HEK293 (cell line): ENCODE measurements at regions not wholly inside any gene's neighbourhood (a gene's known extent, or its start where the extent isn't known, plus 50 kb on each side); places are given as distances from the start of the nearest gene placed in this dataset.

Experiments used
- CTCF ChIA-PET: fragments of 350-600 bp; formaldehyde crosslinking; extraction: SDS; loops from one replicate; lab custom pipeline; 2021; ENCODE audit warnings: antibody characterized with exemption; lab: Yijun Ruan, JAX
- POLR2A ChIA-PET: fragments of 300-600 bp; formaldehyde crosslinking; extraction: SDS; loops from one replicate; lab custom pipeline; 2020; ENCODE audit warnings: antibody characterized with exemption, inconsistent platforms; lab: Yijun Ruan, JAX
- H3K27ac ChIP-seq: fragments of 200-500 bp; sonication (Bioruptor generic); 2 replicates; pipeline ENCODE4 v1.5.1; 2014; ENCODE audit warnings: low read depth, low read length, control low read depth, inconsistent platforms; ENCODE audit errors: extremely low read depth
- H3K36me3 ChIP-seq, 2 experiments: fragments of 200-500 bp in 1 of 2; sonication (Bioruptor generic) in 1 of 2; 1 replicate in 1 of 2; 2 replicates in 1 of 2; pipeline ENCODE4 v1.5.1; 2014 to 2017; ENCODE audit warnings: inconsistent platforms in 2 of 2, low read length in 2 of 2; ENCODE audit not compliant: control insufficient read depth in 2 of 2, insufficient read depth in 1 of 2
- H3K4me1 ChIP-seq: fragments of 200-500 bp; sonication (Bioruptor generic); 2 replicates; pipeline ENCODE4 v1.5.1; 2014; ENCODE audit warnings: mild to moderate bottlenecking, low read length, inconsistent platforms; ENCODE audit not compliant: control insufficient read depth, insufficient read depth
- H3K4me3 ChIP-seq: 2 replicates; pipeline ENCODE4 v1.5.1; 2011; ENCODE audit warnings: low read depth, mild to moderate bottlenecking, control low read depth, low read length, moderate library complexity
- H3K9me3 ChIP-seq: fragments of 200-500 bp; sonication (Bioruptor generic); 2 replicates; pipeline ENCODE4 v1.5.1; 2014; ENCODE audit warnings: low read depth, low read length, inconsistent platforms; ENCODE audit not compliant: control insufficient read depth, insufficient read depth
- GLIS1 ChIP-seq: fragments of 450-650 bp; formaldehyde crosslinking; IDR thresholded peaks from 2 replicates; pipeline ENCODE4 v1.5.1; 2016; ENCODE audit warnings: missing biosample characterization, missing genetic modification characterization
- KLF1 ChIP-seq: fragments of 450-650 bp; formaldehyde crosslinking; IDR thresholded peaks from 2 replicates; pipeline ENCODE4 v1.5.1; 2016; ENCODE audit warnings: missing biosample characterization, missing genetic modification characterization
- KLF7 ChIP-seq: fragments of 450-650 bp; formaldehyde crosslinking; IDR thresholded peaks from 2 replicates; pipeline ENCODE4 v1.5.1; 2016; ENCODE audit warnings: missing biosample characterization, missing genetic modification characterization, borderline replicate concordance
- KLF9 ChIP-seq: fragments of 450-650 bp; formaldehyde crosslinking; IDR thresholded peaks from 2 replicates; pipeline ENCODE4 v1.5.1; 2016; ENCODE audit warnings: missing biosample characterization, missing genetic modification characterization, low read depth
- ZBTB21 ChIP-seq: fragments of 450-650 bp; formaldehyde crosslinking; IDR thresholded peaks from 2 replicates; pipeline ENCODE4 v1.5.1; 2017; ENCODE audit warnings: missing biosample characterization, missing genetic modification characterization
- ZBTB48 ChIP-seq: fragments of 450-650 bp; formaldehyde crosslinking; IDR thresholded peaks from 2 replicates; pipeline ENCODE4 v1.5.1; 2016; ENCODE audit warnings: missing biosample characterization, missing genetic modification characterization
- ZFP69B ChIP-seq: fragments of 450-650 bp; formaldehyde crosslinking; IDR thresholded peaks from 2 replicates; pipeline ENCODE4 v1.5.1; 2016; ENCODE audit warnings: missing biosample characterization, missing genetic modification characterization
- ZNF280C ChIP-seq: fragments of 450-650 bp; formaldehyde crosslinking; IDR thresholded peaks from 2 replicates; pipeline ENCODE4 v1.5.1; 2016; ENCODE audit warnings: missing biosample characterization, missing genetic modification characterization
- ZNF292 ChIP-seq: fragments of 450-650 bp; formaldehyde crosslinking; IDR thresholded peaks from 2 replicates; pipeline ENCODE4 v1.5.1; 2016; ENCODE audit warnings: low read depth, missing biosample characterization, missing genetic modification characterization, borderline replicate concordance
- ZNF394 ChIP-seq: fragments of 450-650 bp; formaldehyde crosslinking; IDR thresholded peaks from 2 replicates; pipeline ENCODE4 v1.5.1; 2016; ENCODE audit warnings: missing biosample characterization, missing genetic modification characterization, mild to moderate bottlenecking, moderate library complexity, borderline replicate concordance
- ZNF48 ChIP-seq: fragments of 450-650 bp; formaldehyde crosslinking; IDR thresholded peaks from 2 replicates; pipeline ENCODE4 v1.5.1; 2016; ENCODE audit warnings: missing biosample characterization, missing genetic modification characterization
- ZNF510 ChIP-seq: fragments of 450-650 bp; formaldehyde crosslinking; IDR thresholded peaks from 2 replicates; pipeline ENCODE4 v1.5.1; 2018; ENCODE audit warnings: mild to moderate bottlenecking, missing genetic modification characterization, missing biosample characterization; ENCODE audit not compliant: insufficient replicate concordance
- ZNF548 ChIP-seq: fragments of 450-650 bp; formaldehyde crosslinking; IDR thresholded peaks from 2 replicates; pipeline ENCODE4 v1.5.1; 2016; ENCODE audit warnings: missing biosample characterization, missing genetic modification characterization
- ZNF549 ChIP-seq: fragments of 450-650 bp; IDR thresholded peaks from 2 replicates; pipeline ENCODE4 v1.5.1; 2018; ENCODE audit warnings: missing biosample characterization, missing genetic modification characterization, mild to moderate bottlenecking, inconsistent platforms, moderate library complexity
- ZNF629 ChIP-seq: fragments of 450-650 bp; formaldehyde crosslinking; IDR thresholded peaks from 2 replicates; pipeline ENCODE4 v1.5.1; 2017; ENCODE audit warnings: missing biosample characterization, missing genetic modification characterization
- ZNF664 ChIP-seq: fragments of 450-650 bp; formaldehyde crosslinking; IDR thresholded peaks from 2 replicates; pipeline ENCODE4 v1.5.1; 2016; ENCODE audit warnings: missing biosample characterization, missing genetic modification characterization
- ZNF768 ChIP-seq: fragments of 450-650 bp; formaldehyde crosslinking; IDR thresholded peaks from 2 replicates; pipeline ENCODE4 v1.5.1; 2018; ENCODE audit warnings: missing biosample characterization, mild to moderate bottlenecking, missing genetic modification characterization
- ZNF830 ChIP-seq: fragments of 450-650 bp; IDR thresholded peaks from 2 replicates; pipeline ENCODE4 v1.5.0; 2018; ENCODE audit warnings: missing biosample characterization, missing genetic modification characterization, low read depth, mild to moderate bottlenecking, moderate library complexity
- ZSCAN16 ChIP-seq: fragments of 450-650 bp; formaldehyde crosslinking; IDR thresholded peaks from 2 replicates; pipeline ENCODE4 v1.5.1; 2016; ENCODE audit warnings: missing biosample characterization, missing genetic modification characterization
- ZSCAN23 ChIP-seq: fragments of 450-650 bp; formaldehyde crosslinking; IDR thresholded peaks from 2 replicates; pipeline ENCODE4 v1.5.1; 2016; ENCODE audit warnings: missing biosample characterization, missing genetic modification characterization
- TF ChIP-seq, protein P1 (sequence below): fragments of 450-650 bp; formaldehyde crosslinking; conservative IDR thresholded peaks from 2 replicates; pipeline ENCODE4 v1.5.1; 2016; ENCODE audit warnings: low read depth, missing biosample characterization, missing genetic modification characterization
- TF ChIP-seq, protein P2 (sequence below): fragments of 450-650 bp; IDR thresholded peaks from 2 replicates; pipeline ENCODE4 v1.5.1; 2018; ENCODE audit warnings: missing biosample characterization, mild to moderate bottlenecking, missing genetic modification characterization
- TF ChIP-seq, protein P3 (sequence below): fragments of 450-650 bp; formaldehyde crosslinking; IDR thresholded peaks from 2 replicates; pipeline ENCODE4 v1.5.1; 2017; ENCODE audit warnings: missing biosample characterization, missing genetic modification characterization

- ChIA-PET POLR2A (no interaction called here), CTCF (interaction anchor here (0.5 to 0.7 kb wide), 2 partner anchors 36 to 51 kb away, joined by 3 to 5 read pairs; no protein-coding TSS in a partner anchor)
- Histone ChIP-seq H3K4me3 (no peak overlapping the region), H3K27ac (no peak overlapping the region), H3K9me3 (no peaks in the 10 kb centered on the region), H3K4me1 (no peaks in the 10 kb centered on the region), H3K36me3 (no peaks in the 10 kb centered on the region)
- TF ChIP-seq ZBTB48 (tag by site-specific recombination) (no peak), ZNF292 (no peak), ZNF394 (tag by site-specific recombination) (no peak), GLIS1 (tag by site-specific recombination) (no peak), ZNF48 (tag by site-specific recombination) (no peak), ZBTB21 (tag by site-specific recombination) (no peak), ZNF830 (no peak), ZNF629 (tag by site-specific recombination) (no peak), ZNF548 (tag by site-specific recombination) (no peak)
- TF ChIP-seq, protein P1, sequence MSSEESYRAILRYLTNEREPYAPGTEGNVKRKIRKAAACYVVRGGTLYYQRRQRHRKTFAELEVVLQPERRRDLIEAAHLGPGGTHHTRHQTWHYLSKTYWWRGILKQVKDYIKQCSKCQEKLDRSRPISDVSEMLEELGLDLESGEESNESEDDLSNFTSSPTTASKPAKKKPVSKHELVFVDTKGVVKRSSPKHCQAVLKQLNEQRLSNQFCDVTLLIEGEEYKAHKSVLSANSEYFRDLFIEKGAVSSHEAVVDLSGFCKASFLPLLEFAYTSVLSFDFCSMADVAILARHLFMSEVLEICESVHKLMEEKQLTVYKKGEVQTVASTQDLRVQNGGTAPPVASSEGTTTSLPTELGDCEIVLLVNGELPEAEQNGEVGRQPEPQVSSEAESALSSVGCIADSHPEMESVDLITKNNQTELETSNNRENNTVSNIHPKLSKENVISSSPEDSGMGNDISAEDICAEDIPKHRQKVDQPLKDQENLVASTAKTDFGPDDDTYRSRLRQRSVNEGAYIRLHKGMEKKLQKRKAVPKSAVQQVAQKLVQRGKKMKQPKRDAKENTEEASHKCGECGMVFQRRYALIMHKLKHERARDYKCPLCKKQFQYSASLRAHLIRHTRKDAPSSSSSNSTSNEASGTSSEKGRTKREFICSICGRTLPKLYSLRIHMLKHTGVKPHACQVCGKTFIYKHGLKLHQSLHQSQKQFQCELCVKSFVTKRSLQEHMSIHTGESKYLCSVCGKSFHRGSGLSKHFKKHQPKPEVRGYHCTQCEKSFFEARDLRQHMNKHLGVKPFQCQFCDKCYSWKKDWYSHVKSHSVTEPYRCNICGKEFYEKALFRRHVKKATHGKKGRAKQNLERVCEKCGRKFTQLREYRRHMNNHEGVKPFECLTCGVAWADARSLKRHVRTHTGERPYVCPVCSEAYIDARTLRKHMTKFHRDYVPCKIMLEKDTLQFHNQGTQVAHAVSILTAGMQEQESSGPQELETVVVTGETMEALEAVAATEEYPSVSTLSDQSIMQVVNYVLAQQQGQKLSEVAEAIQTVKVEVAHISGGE (tag by site-specific recombination): no peak
- TF ChIP-seq, protein P2, sequence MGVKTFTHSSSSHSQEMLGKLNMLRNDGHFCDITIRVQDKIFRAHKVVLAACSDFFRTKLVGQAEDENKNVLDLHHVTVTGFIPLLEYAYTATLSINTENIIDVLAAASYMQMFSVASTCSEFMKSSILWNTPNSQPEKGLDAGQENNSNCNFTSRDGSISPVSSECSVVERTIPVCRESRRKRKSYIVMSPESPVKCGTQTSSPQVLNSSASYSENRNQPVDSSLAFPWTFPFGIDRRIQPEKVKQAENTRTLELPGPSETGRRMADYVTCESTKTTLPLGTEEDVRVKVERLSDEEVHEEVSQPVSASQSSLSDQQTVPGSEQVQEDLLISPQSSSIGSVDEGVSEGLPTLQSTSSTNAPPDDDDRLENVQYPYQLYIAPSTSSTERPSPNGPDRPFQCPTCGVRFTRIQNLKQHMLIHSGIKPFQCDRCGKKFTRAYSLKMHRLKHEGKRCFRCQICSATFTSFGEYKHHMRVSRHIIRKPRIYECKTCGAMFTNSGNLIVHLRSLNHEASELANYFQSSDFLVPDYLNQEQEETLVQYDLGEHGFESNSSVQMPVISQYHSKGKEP: no peak
- TF ChIP-seq, protein P3, sequence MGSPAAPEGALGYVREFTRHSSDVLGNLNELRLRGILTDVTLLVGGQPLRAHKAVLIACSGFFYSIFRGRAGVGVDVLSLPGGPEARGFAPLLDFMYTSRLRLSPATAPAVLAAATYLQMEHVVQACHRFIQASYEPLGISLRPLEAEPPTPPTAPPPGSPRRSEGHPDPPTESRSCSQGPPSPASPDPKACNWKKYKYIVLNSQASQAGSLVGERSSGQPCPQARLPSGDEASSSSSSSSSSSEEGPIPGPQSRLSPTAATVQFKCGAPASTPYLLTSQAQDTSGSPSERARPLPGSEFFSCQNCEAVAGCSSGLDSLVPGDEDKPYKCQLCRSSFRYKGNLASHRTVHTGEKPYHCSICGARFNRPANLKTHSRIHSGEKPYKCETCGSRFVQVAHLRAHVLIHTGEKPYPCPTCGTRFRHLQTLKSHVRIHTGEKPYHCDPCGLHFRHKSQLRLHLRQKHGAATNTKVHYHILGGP (tag by site-specific recombination): no peak
- TF ChIP-seq, all 188 proteins: peak for 0
Measured at GRCh38 chr6:147724454-147724853, 216.0 kb downstream of the SAMD5 start.

- Histone ChIP-seq H3K4me1 (no peaks in the 10 kb centered on the region), H3K27ac (no peak overlapping the region), H3K4me3 (no peak overlapping the region), H3K36me3 (no peaks in the 10 kb centered on the region), H3K9me3 (no peaks in the 10 kb centered on the region)
- TF ChIP-seq KLF7 (no peak), KLF1 (tag by site-specific recombination) (no peak), KLF9 (tag by site-specific recombination) (no peak), ZSCAN16 (tag by site-specific recombination) (no peak), ZSCAN23 (tag by site-specific recombination) (no peak), ZNF549 (tag by site-specific recombination) (no peak), ZFP69B (tag by site-specific recombination) (no peak), ZNF768 (tag by site-specific recombination) (no peak), ZNF664 (no peak), ZNF510 (tag by site-specific recombination) (no peak), ZNF280C (no peak)
- POLR2A ChIA-PET: no interaction called here
- CTCF ChIA-PET: interaction anchor here (1.4 kb wide), 1 partner anchor 439 kb away, joined by 3 read pairs; no protein-coding TSS in a partner anchor
Measured at GRCh38 chr6:147726342-147726741, 217.9 kb downstream of the SAMD5 start.
